GM23338 (cell line): ENCODE measurements at regions not wholly inside any gene's neighbourhood (a gene's known extent, or its start where the extent isn't known, plus 50 kb on each side); places are given as distances from the start of the nearest gene placed in this dataset.

Source experiments
- CREB1 ChIP-seq: fragments of 250-450 bp; sonication (Bioruptor Pico); IDR thresholded peaks from 2 replicates; pipeline ENCODE4 v1.5.0; 2020; ENCODE audit warnings: low read depth, mild to moderate bottlenecking, moderate library complexity
- CTCF ChIP-seq, 2 experiments: fragments of 200-600 bp in 1 of 2; sonication (generic) in 1 of 2; conservative IDR thresholded peaks; 2 replicates each; pipeline versions ENCODE4 v1.5.1 to v1.6.1; 2016 to 2017; ENCODE audit warnings: antibody characterized with exemption in 2 of 2, low read depth in 2 of 2, mild to moderate bottlenecking in 2 of 2, moderate library complexity in 1 of 2
- ETS1 ChIP-seq: IDR thresholded peaks from 2 replicates; pipeline ENCODE4 v1.6.1; 2016; ENCODE audit warnings: antibody characterized with exemption
- EZH2 ChIP-seq: fragments of 200-600 bp; sonication (generic); IDR thresholded peaks from one replicate; pipeline ENCODE4 v1.8.0; 2017; ENCODE audit warnings: antibody characterized with exemption, mild to moderate bottlenecking, low read depth; ENCODE audit not compliant: unreplicated experiment
- EZH2phosphoT487 ChIP-seq: fragments of 200-600 bp; sonication (generic); IDR thresholded peaks from one replicate; pipeline ENCODE4 v1.8.1; 2018; ENCODE audit warnings: antibody characterized with exemption; ENCODE audit not compliant: unreplicated experiment
- JUNB ChIP-seq: IDR thresholded peaks from one replicate; pipeline ENCODE4 v1.6.1; 2016; ENCODE audit warnings: antibody characterized with exemption; ENCODE audit not compliant: unreplicated experiment
- POLR2AphosphoS5 ChIP-seq: IDR thresholded peaks from 2 replicates; pipeline ENCODE4 v1.6.1; 2016; ENCODE audit warnings: antibody characterized with exemption, low read depth
- REST ChIP-seq: IDR thresholded peaks from one replicate; pipeline ENCODE4 v1.6.1; 2018; ENCODE audit warnings: antibody characterized with exemption; ENCODE audit not compliant: unreplicated experiment
- ZNF331 ChIP-seq: fragments of 250-450 bp; sonication (Bioruptor Pico); IDR thresholded peaks from 2 replicates; pipeline ENCODE4 v1.5.0; 2020; ENCODE audit warnings: low read depth, mild to moderate bottlenecking, moderate library complexity
- TF ChIP-seq, protein P1 (sequence below): fragments of 250-450 bp; sonication (Bioruptor Pico); IDR thresholded peaks from 2 replicates; pipeline ENCODE4 v1.5.0; 2020; ENCODE audit warnings: mild to moderate bottlenecking, moderate library complexity

- TF ChIP-seq CTCF (conservative IDR thresholded peaks at IDR 0.05; ENCODE audit: low read depth in 2 of 2) (no peak), EZH2 (no peak), POLR2AphosphoS5 (no peak), REST (no peak), ETS1 (no peak), EZH2phosphoT487 (no peak), JUNB (no peak), ZNF331 (no peak), CREB1 (CRISPR knock-in tag) (no peak)
- TF ChIP-seq, protein P1, sequence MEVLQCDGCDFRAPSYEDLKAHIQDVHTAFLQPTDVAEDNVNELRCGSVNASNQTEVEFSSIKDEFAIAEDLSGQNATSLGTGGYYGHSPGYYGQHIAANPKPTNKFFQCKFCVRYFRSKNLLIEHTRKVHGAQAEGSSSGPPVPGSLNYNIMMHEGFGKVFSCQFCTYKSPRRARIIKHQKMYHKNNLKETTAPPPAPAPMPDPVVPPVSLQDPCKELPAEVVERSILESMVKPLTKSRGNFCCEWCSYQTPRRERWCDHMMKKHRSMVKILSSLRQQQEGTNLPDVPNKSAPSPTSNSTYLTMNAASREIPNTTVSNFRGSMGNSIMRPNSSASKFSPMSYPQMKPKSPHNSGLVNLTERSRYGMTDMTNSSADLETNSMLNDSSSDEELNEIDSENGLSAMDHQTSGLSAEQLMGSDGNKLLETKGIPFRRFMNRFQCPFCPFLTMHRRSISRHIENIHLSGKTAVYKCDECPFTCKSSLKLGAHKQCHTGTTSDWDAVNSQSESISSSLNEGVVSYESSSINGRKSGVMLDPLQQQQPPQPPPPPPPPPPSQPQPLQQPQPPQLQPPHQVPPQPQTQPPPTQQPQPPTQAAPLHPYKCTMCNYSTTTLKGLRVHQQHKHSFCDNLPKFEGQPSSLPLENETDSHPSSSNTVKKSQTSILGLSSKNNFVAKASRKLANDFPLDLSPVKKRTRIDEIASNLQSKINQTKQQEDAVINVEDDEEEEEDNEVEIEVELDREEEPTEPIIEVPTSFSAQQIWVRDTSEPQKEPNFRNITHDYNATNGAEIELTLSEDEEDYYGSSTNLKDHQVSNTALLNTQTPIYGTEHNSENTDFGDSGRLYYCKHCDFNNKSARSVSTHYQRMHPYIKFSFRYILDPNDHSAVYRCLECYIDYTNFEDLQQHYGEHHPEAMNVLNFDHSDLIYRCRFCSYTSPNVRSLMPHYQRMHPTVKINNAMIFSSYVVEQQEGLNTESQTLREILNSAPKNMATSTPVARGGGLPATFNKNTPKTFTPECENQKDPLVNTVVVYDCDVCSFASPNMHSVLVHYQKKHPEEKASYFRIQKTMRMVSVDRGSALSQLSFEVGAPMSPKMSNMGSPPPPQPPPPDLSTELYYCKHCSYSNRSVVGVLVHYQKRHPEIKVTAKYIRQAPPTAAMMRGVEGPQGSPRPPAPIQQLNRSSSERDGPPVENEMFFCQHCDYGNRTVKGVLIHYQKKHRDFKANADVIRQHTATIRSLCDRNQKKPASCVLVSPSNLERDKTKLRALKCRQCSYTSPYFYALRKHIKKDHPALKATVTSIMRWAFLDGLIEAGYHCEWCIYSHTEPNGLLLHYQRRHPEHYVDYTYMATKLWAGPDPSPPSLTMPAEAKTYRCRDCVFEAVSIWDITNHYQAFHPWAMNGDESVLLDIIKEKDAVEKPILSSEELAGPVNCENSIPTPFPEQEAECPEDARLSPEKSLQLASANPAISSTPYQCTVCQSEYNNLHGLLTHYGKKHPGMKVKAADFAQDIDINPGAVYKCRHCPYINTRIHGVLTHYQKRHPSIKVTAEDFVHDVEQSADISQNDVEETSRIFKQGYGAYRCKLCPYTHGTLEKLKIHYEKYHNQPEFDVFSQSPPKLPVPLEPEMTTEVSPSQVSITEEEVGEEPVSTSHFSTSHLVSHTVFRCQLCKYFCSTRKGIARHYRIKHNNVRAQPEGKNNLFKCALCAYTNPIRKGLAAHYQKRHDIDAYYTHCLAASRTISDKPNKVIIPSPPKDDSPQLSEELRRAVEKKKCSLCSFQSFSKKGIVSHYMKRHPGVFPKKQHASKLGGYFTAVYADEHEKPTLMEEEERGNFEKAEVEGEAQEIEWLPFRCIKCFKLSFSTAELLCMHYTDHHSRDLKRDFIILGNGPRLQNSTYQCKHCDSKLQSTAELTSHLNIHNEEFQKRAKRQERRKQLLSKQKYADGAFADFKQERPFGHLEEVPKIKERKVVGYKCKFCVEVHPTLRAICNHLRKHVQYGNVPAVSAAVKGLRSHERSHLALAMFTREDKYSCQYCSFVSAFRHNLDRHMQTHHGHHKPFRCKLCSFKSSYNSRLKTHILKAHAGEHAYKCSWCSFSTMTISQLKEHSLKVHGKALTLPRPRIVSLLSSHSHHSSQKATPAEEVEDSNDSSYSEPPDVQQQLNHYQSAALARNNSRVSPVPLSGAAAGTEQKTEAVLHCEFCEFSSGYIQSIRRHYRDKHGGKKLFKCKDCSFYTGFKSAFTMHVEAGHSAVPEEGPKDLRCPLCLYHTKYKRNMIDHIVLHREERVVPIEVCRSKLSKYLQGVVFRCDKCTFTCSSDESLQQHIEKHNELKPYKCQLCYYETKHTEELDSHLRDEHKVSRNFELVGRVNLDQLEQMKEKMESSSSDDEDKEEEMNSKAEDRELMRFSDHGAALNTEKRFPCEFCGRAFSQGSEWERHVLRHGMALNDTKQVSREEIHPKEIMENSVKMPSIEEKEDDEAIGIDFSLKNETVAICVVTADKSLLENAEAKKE (CRISPR knock-in tag), result no peak
Observed at GRCh38 chr19:29018542-29018941, 194.4 kb downstream of the UQCRFS1 start.
